IMR-90 (cell line): ENCODE measurements at regions not wholly inside any gene's neighbourhood (a gene's known extent, or its start where the extent isn't known, plus 50 kb on each side); places are given as distances from the start of the nearest gene placed in this dataset.

Experiments used
- ATAC-seq: fragments of 200-7000 bp; cut with Tn5 transposase; 2 replicates; pipeline ENCODE4 v1.9.1; 2020; ENCODE audit warnings: low read depth, mild to moderate bottlenecking, moderate library complexity
- BruUV-seq: library from RNA; stranded (reverse); fragments of 400-500 nt; replicated peaks from 2 replicates; lab custom pipeline; 2021; lab: Mats Ljungman, UMichigan
- CTCF ChIA-PET: fragments of 300-600 bp; formaldehyde crosslinking; extraction: SDS; loops from one replicate; lab custom pipeline; 2021; ENCODE audit warnings: antibody characterized with exemption; lab: Yijun Ruan, JAX
- POLR2A ChIA-PET: fragments of 300-600 bp; sonication (Branson Sonifier 250); formaldehyde crosslinking; loops from one replicate; lab custom pipeline; 2022; ENCODE audit warnings: antibody characterized with exemption; ENCODE audit not compliant: unreplicated experiment; lab: Charles Lee
- DNase-seq: peaks from one replicate; pipeline ENCODE4 v3.0.0; 2013
- H2AFZ ChIP-seq: replicated peaks from 2 replicates; pipeline ENCODE3; 2013; ENCODE audit warnings: low read length, mild to moderate bottlenecking; ENCODE audit not compliant: poor library complexity
- H2AK5ac ChIP-seq: 2 replicates; pipeline ENCODE4 v1.6.1; 2013; ENCODE audit warnings: low read depth, low read length, inconsistent platforms
- H2AK9ac ChIP-seq: replicated peaks from 2 replicates; pipeline ENCODE3; 2013; ENCODE audit warnings: mild to moderate bottlenecking, low read depth, low read length, moderate library complexity; ENCODE audit not compliant: poor library complexity
- H2BK120ac ChIP-seq: 2 replicates; pipeline ENCODE4 v1.6.1; 2013; ENCODE audit warnings: low read depth, low read length, inconsistent platforms
- H2BK15ac ChIP-seq: 3 replicates; pipeline ENCODE4 v1.6.1; 2013; ENCODE audit warnings: low read depth, low read length, inconsistent platforms
- H2BK20ac ChIP-seq: 2 replicates; pipeline ENCODE4 v1.6.1; 2013; ENCODE audit warnings: low read depth, mild to moderate bottlenecking, inconsistent platforms, low read length, moderate library complexity
- H2BK5ac ChIP-seq: 2 replicates; pipeline ENCODE4 v1.6.1; 2013; ENCODE audit warnings: mild to moderate bottlenecking, low read depth, low read length, inconsistent platforms; ENCODE audit not compliant: poor library complexity, severe bottlenecking
- H3K14ac ChIP-seq: replicated peaks from 2 replicates; pipeline ENCODE4 v1.6.1; 2013; ENCODE audit warnings: low read depth, low read length, inconsistent platforms
- H3K18ac ChIP-seq: 2 replicates; pipeline ENCODE4 v1.6.1; 2013; ENCODE audit warnings: low read depth, low read length, control low read depth
- H3K23ac ChIP-seq: 2 replicates; pipeline ENCODE4 v1.6.1; 2013; ENCODE audit warnings: low read depth, low read length, inconsistent platforms
- H3K27ac ChIP-seq: 2 replicates; pipeline ENCODE4 v1.5.1; 2013; ENCODE audit warnings: mild to moderate bottlenecking, control low read depth, low read length; ENCODE audit not compliant: insufficient read depth
- H3K27me3 ChIP-seq: 2 replicates; pipeline ENCODE4 v1.6.1; 2013; ENCODE audit warnings: low read length; ENCODE audit not compliant: control insufficient read depth, insufficient read depth
- H3K36me3 ChIP-seq: 2 replicates; pipeline ENCODE4 v1.6.1; 2013; ENCODE audit warnings: low read length, mixed read lengths; ENCODE audit not compliant: control insufficient read depth, insufficient read depth
- H3K4ac ChIP-seq: 2 replicates; pipeline ENCODE4 v1.6.1; 2013; ENCODE audit warnings: low read depth, low read length, inconsistent platforms
- H3K4me1 ChIP-seq: 2 replicates; pipeline ENCODE4 v1.6.1; 2013; ENCODE audit warnings: low read length, mixed read lengths; ENCODE audit not compliant: control insufficient read depth, insufficient read depth
- H3K4me2 ChIP-seq: 2 replicates; pipeline ENCODE4 v1.6.1; 2013; ENCODE audit warnings: low read depth, mild to moderate bottlenecking, control low read depth, low read length, moderate library complexity
- H3K4me3 ChIP-seq: 2 replicates; pipeline ENCODE4 v1.5.1; 2013; ENCODE audit warnings: low read depth, mild to moderate bottlenecking, control low read depth, low read length, moderate library complexity; ENCODE audit not compliant: insufficient read depth
- H3K56ac ChIP-seq: 2 replicates; pipeline ENCODE4 v1.6.1; 2013; ENCODE audit warnings: low read length, inconsistent platforms; ENCODE audit not compliant: insufficient read depth; ENCODE audit errors: extremely low read depth
- H3K79me1 ChIP-seq, 2 experiments: 2 replicates each; pipeline ENCODE4 v1.6.1; 2013; ENCODE audit warnings: low read length in 2 of 2, inconsistent platforms in 1 of 2, low read depth in 1 of 2
- H3K9ac ChIP-seq: 2 replicates; pipeline ENCODE4 v1.6.1; 2013; ENCODE audit warnings: low read depth, low read length, control low read depth
- H3K9me1 ChIP-seq: 2 replicates; pipeline ENCODE4 v1.6.1; 2013; ENCODE audit warnings: low read length, inconsistent platforms; ENCODE audit not compliant: insufficient read depth
- H3K9me3 ChIP-seq: 2 replicates; pipeline ENCODE4 v1.6.1; 2013; ENCODE audit warnings: low read length; ENCODE audit not compliant: control insufficient read depth, insufficient read depth
- H4K20me1 ChIP-seq: 2 replicates; pipeline ENCODE4 v1.6.1; 2013; ENCODE audit warnings: low read length, inconsistent platforms; ENCODE audit not compliant: insufficient read depth
- H4K5ac ChIP-seq: 2 replicates; pipeline ENCODE4 v1.6.1; 2013; ENCODE audit warnings: mild to moderate bottlenecking, low read depth, low read length, control low read depth
- H4K8ac ChIP-seq, 2 experiments: 2 replicates each; pipeline ENCODE4 v1.6.1; 2013; ENCODE audit warnings: low read depth in 2 of 2, low read length in 2 of 2, control low read depth in 1 of 2, inconsistent platforms in 1 of 2
- H4K91ac ChIP-seq: 2 replicates; pipeline ENCODE4 v1.6.1; 2013; ENCODE audit warnings: low read depth, low read length, inconsistent platforms; ENCODE audit not compliant: insufficient read depth
- CEBPB ChIP-seq: IDR thresholded peaks from 2 replicates; pipeline ENCODE4 v1.6.1; 2012; ENCODE audit warnings: low read depth, low read length, improper control_type of control experiment
- CHD1 ChIP-seq: IDR thresholded peaks from 2 replicates; pipeline ENCODE4 v1.6.1; 2012; ENCODE audit warnings: low read depth, low read length, improper control_type of control experiment
- ELK1 ChIP-seq: fragments of 150-350 bp; IDR thresholded peaks from 2 replicates; pipeline ENCODE4 v1.6.1; 2016; ENCODE audit warnings: low read depth, mild to moderate bottlenecking, low read length, moderate library complexity, borderline replicate concordance
- FOS ChIP-seq: fragments of 150-350 bp; IDR thresholded peaks from 2 replicates; pipeline ENCODE4 v1.6.1; 2016; ENCODE audit warnings: low read depth, low read length
- MAFK ChIP-seq: IDR thresholded peaks from 2 replicates; pipeline ENCODE4 v1.6.1; 2012; ENCODE audit warnings: low read depth, low read length, improper control_type of control experiment
- MAZ ChIP-seq: IDR thresholded peaks from 2 replicates; pipeline ENCODE4 v1.6.1; 2012; ENCODE audit warnings: low read depth, mild to moderate bottlenecking, low read length, improper control_type of control experiment, moderate library complexity, borderline replicate concordance
- MXI1 ChIP-seq: IDR thresholded peaks from 2 replicates; pipeline ENCODE4 v1.6.1; 2012; ENCODE audit warnings: low read depth, mild to moderate bottlenecking, low read length, moderate library complexity, borderline replicate concordance
- RAD21 ChIP-seq: IDR thresholded peaks from 2 replicates; pipeline ENCODE4 v1.6.1; 2012; ENCODE audit warnings: low read length, improper control_type of control experiment
- RCOR1 ChIP-seq: IDR thresholded peaks from 2 replicates; pipeline ENCODE4 v1.6.1; 2012; ENCODE audit warnings: mild to moderate bottlenecking, low read length, improper control_type of control experiment; ENCODE audit not compliant: insufficient replicate concordance
- RFX5 ChIP-seq: IDR thresholded peaks from 2 replicates; pipeline ENCODE4 v1.8.0; 2012; ENCODE audit warnings: low read depth, mild to moderate bottlenecking, low read length, moderate library complexity
- SMC3 ChIP-seq: fragments of 150-350 bp; IDR thresholded peaks from 2 replicates; pipeline ENCODE4 v1.6.1; 2016; ENCODE audit warnings: low read depth, mild to moderate bottlenecking, antibody characterized with exemption, low read length, moderate library complexity
- USF2 ChIP-seq: fragments of 150-350 bp; IDR thresholded peaks from 2 replicates; pipeline ENCODE4 v1.6.1; 2017; ENCODE audit warnings: mild to moderate bottlenecking, antibody characterized with exemption, low read length, low read depth
- WGBS, 2 experiments: methylation state at CpG; one replicate each; pipeline versions ENCODE4 v1.1.5 to v1.1.7; 2013; ENCODE audit warnings: missing lambda C conversion rate in 2 of 2; ENCODE audit not compliant: insufficient read length in 1 of 2; ENCODE audit errors: extremely low coverage in 2 of 2; 5-methylcytosine and 5-hydroxymethylcytosine counted together
- dilution Hi-C: fragments of 300-500 bp; cut with HindIII; formaldehyde crosslinking; loops from one replicate; pipeline ENCODE4 v1.14.3; 2018; ENCODE audit warnings: low sequenced_read_pairs; ENCODE audit not compliant: unreplicated experiment
- in situ Hi-C: fragments of 300-500 bp; cut with MboI; formaldehyde crosslinking; loops from 3 replicates; pipeline ENCODE4 v1.14.3; 2019; ENCODE audit warnings: low sequenced_read_pairs, inconsistent platforms, mixed read lengths
- intact Hi-C: fragments of 100-400 bp; cut with micrococcal nuclease; formaldehyde crosslinking; loops from 2 replicates; pipeline ENCODE4 v1.10.0; 2022

- no peak for TF ChIP-seq CHD1
Observed at GRCh38 chr16:86917471-86918365, 339.4 kb downstream of the FOXL1 start (continued).

GRCh38 chr16:86918637-86919036, 340.3 kb downstream of the FOXL1 start:
- Histone ChIP-seq H3K36me3 (no peaks in the 10 kb centered on the region), H4K8ac (no peak overlapping the region), H3K4me3 (no peak overlapping the region), H3K27ac (no peak overlapping the region), H3K4me2 (no peak overlapping the region), H3K79me1 (no peaks in the 10 kb centered on the region), H3K23ac (no peak overlapping the region), H3K9ac (no peak overlapping the region), H2BK120ac (no peak overlapping the region), H2AK9ac (no peak overlapping the region), H3K14ac (no peak overlapping the region; the same call in 1 of the 2 replicates), H3K27me3 (no peaks in the 10 kb centered on the region), H3K18ac (no peak overlapping the region), H4K20me1 (no peaks in the 10 kb centered on the region), H2AK5ac (0 out of 2 replicates have a peak overlapping the region, but pooled peaks have one; percentile 24), H3K4me1 (no peaks in the 10 kb centered on the region), H3K9me1 (peaks cover 6% of the 10 kb centered on the region; the same call in 1 of the 2 replicates), H4K91ac (no peak overlapping the region), H2AFZ (no peak overlapping the region), H2BK15ac (no peak overlapping the region), H3K56ac (no peak overlapping the region), H3K9me3 (peaks cover 15% of the 10 kb centered on the region), H2BK5ac (no peak overlapping the region), H2BK20ac (no peak overlapping the region), H3K4ac (no peak overlapping the region), H4K5ac (no peak overlapping the region)
- ATAC-seq (no peak), DNase-seq (no peak)
- 85% methylated on average over 5 of the region's 9 CpGs; no CpG with 5 or more reads in 1 of the 2 experiments for WGBS, 2 experiments
- dilution Hi-C loops, result no loop called here
- intact Hi-C loops, result no loop called here
- no TSS peak for BruUV-seq
- ChIA-PET POLR2A (no interaction called here), CTCF (no interaction called here)
- in situ Hi-C loops, result no loop called here
- TF ChIP-seq SMC3, result no peak
- TF ChIP-seq MAZ, result no peak
- TF ChIP-seq CEBPB, result no peak
- TF ChIP-seq RFX5, result no peak
- no peak for TF ChIP-seq CHD1
- no peak for TF ChIP-seq ELK1
- no peak for TF ChIP-seq MAFK
- no peak for TF ChIP-seq RAD21
- no peak for TF ChIP-seq FOS
- TF ChIP-seq RCOR1, result no peak
- TF ChIP-seq MXI1, result no peak
- TF ChIP-seq USF2, result no peak
